Mesodermal cell (in vitro differentiated cells): ENCODE measurements at regions not wholly inside any gene's neighbourhood (a gene's known extent, or its start where the extent isn't known, plus 50 kb on each side); places are given as distances from the start of the nearest gene placed in this dataset.
A peak's percentile ranks its signal among the peaks of the same experiment; 100 is the strongest.

Source experiments
- H3K27ac ChIP-seq: 2 replicates; pipeline ENCODE4 v1.7.0; 2013; ENCODE audit warnings: mild to moderate bottlenecking, low read depth, low read length, moderate library complexity; ENCODE audit not compliant: severe bottlenecking
- H3K36me3 ChIP-seq: 2 replicates; pipeline ENCODE4 v1.7.1; 2013; ENCODE audit warnings: mild to moderate bottlenecking, low read length, moderate library complexity; ENCODE audit not compliant: control insufficient read depth, insufficient read depth
- H3K4me1 ChIP-seq: one replicate; pipeline ENCODE4 v1.7.1; 2013; ENCODE audit warnings: mild to moderate bottlenecking, low read length; ENCODE audit not compliant: insufficient read depth, control insufficient read depth, poor library complexity, severe bottlenecking
- H3K4me3 ChIP-seq: 2 replicates; pipeline ENCODE4 v1.7.0; 2013; ENCODE audit warnings: low read length, control low read depth, mild to moderate bottlenecking; ENCODE audit not compliant: insufficient read depth, poor library complexity, severe bottlenecking; ENCODE audit errors: extremely low read depth
- H3K9me3 ChIP-seq: 2 replicates; pipeline ENCODE4 v1.7.1; 2013; ENCODE audit warnings: mild to moderate bottlenecking, low read length, moderate library complexity; ENCODE audit not compliant: control insufficient read depth
- WGBS, 2 experiments: methylation state at CpG; one replicate each; pipeline ENCODE4 v1.1.5; 2013; ENCODE audit warnings: missing lambda C conversion rate in 2 of 2; ENCODE audit not compliant: insufficient coverage in 2 of 2; 5-methylcytosine and 5-hydroxymethylcytosine counted together

- H3K4me1 ChIP-seq, result peaks cover 11% of the 10 kb centered on the region
- WGBS, 2 experiments, result 92 to 98% methylated on average over 3 to 4 of the region's 4 CpGs
- no peaks in the 10 kb centered on the region for H3K36me3 ChIP-seq
- H3K9me3 ChIP-seq, result no peaks in the 10 kb centered on the region
- H3K4me3 ChIP-seq, result no peak overlapping the region
- no peak overlapping the region for H3K27ac ChIP-seq
Observed at GRCh38 chr4:38242101-38242500, 281.9 kb downstream of the PTTG2 start.

GRCh38 chr4:38242822-38243387 is 282.7 kb downstream of the PTTG2 start:
- Histone ChIP-seq H3K9me3 (no peaks in the 10 kb centered on the region), H3K4me3 (no peak overlapping the region), H3K36me3 (no peaks in the 10 kb centered on the region), H3K27ac (peak overlapping the region; percentile 41), H3K4me1 (peaks cover 11% of the 10 kb centered on the region)
- 71% methylated on average over 3 of the region's 4 CpGs; no CpG with 5 or more reads in 1 of the 2 experiments for WGBS, 2 experiments

- Histone ChIP-seq H3K36me3 (no peaks in the 10 kb centered on the region), H3K27ac (peak overlapping the region; percentile 41), H3K4me3 (no peak overlapping the region), H3K4me1 (peaks cover 11% of the 10 kb centered on the region), H3K9me3 (no peaks in the 10 kb centered on the region)
- 67 to 81% methylated on average over 1 to 2 of the region's 6 CpGs for WGBS, 2 experiments
Observed at GRCh38 chr4:38243388-38244053, 283.3 kb downstream of the PTTG2 start.

GRCh38 chr4:38254825-38255224 is 294.6 kb downstream of the PTTG2 start:
- Histone ChIP-seq H3K4me1 (no peaks in the 10 kb centered on the region), H3K4me3 (no peak overlapping the region), H3K36me3 (no peaks in the 10 kb centered on the region), H3K9me3 (peaks cover 18% of the 10 kb centered on the region), H3K27ac (no peak overlapping the region)
- WGBS, 2 experiments, result no CpG with 5 or more reads among the region's 1 CpG

GRCh38 chr4:38255572-38255971 is 295.4 kb downstream of the PTTG2 start:
- Histone ChIP-seq H3K27ac (no peak overlapping the region), H3K36me3 (no peaks in the 10 kb centered on the region), H3K9me3 (peaks cover 18% of the 10 kb centered on the region), H3K4me1 (no peaks in the 10 kb centered on the region), H3K4me3 (no peak overlapping the region)
- 79 to 93% methylated on average over 1 to 2 of the region's 2 CpGs for WGBS, 2 experiments

GRCh38 chr4:38266616-38267015 is 306.4 kb downstream of the PTTG2 start:
- H3K9me3 ChIP-seq, result no peaks in the 10 kb centered on the region
- H3K4me3 ChIP-seq, result no peak overlapping the region
- WGBS, 2 experiments, result 79 to 89% methylated on average over 3 of the region's 4 CpGs
- H3K4me1 ChIP-seq, result no peaks in the 10 kb centered on the region
- no peaks in the 10 kb centered on the region for H3K36me3 ChIP-seq
- H3K27ac ChIP-seq, result peak overlapping the region; percentile 64

- H3K36me3 ChIP-seq, result no peaks in the 10 kb centered on the region
- H3K4me1 ChIP-seq, result no peaks in the 10 kb centered on the region
- WGBS, 2 experiments, result 92 to 100% methylated on average over 3 to 4 of the region's 5 CpGs
- H3K4me3 ChIP-seq, result no peak overlapping the region
- H3K27ac ChIP-seq, result no peak overlapping the region
- H3K9me3 ChIP-seq, result no peaks in the 10 kb centered on the region
Observed at GRCh38 chr4:38268108-38268820, 308.1 kb downstream of the PTTG2 start.

- WGBS, 2 experiments, result 83% methylated on average over 1 of the region's 1 CpG; no CpG with 5 or more reads in 1 of the 2 experiments
- no peak overlapping the region for H3K27ac ChIP-seq
- H3K9me3 ChIP-seq, result no peaks in the 10 kb centered on the region
- H3K36me3 ChIP-seq, result no peaks in the 10 kb centered on the region
- no peak overlapping the region for H3K4me3 ChIP-seq
- no peaks in the 10 kb centered on the region for H3K4me1 ChIP-seq
Observed at GRCh38 chr4:38268837-38269236, 308.6 kb downstream of the PTTG2 start.

- H3K4me3 ChIP-seq, result no peak overlapping the region
- no peak overlapping the region for H3K27ac ChIP-seq
- no peaks in the 10 kb centered on the region for H3K9me3 ChIP-seq
- no peaks in the 10 kb centered on the region for H3K36me3 ChIP-seq
- no peaks in the 10 kb centered on the region for H3K4me1 ChIP-seq
Observed at GRCh38 chr4:38273407-38273806, 313.2 kb downstream of the PTTG2 start.

GRCh38 chr4:38275331-38276100 is 315.3 kb downstream of the PTTG2 start:
- Histone ChIP-seq H3K4me1 (peaks cover 1% of the 10 kb centered on the region), H3K36me3 (no peaks in the 10 kb centered on the region), H3K27ac (no peak overlapping the region), H3K9me3 (no peaks in the 10 kb centered on the region), H3K4me3 (no peak overlapping the region)
- WGBS, 2 experiments, result 93 to 95% methylated on average over 4 to 5 of the region's 5 CpGs
